ENCODE measurements at regions not wholly inside any gene's neighbourhood (a gene's known extent, or its start where the extent isn't known, plus 50 kb on each side); places are given as distances from the start of the nearest gene placed in this dataset.
"Not testable (repeated sequence)": the region's sequence is repeated elsewhere in the genome, so short reads cannot be mapped to it uniquely, and the experiment has no call there.

DNA sequence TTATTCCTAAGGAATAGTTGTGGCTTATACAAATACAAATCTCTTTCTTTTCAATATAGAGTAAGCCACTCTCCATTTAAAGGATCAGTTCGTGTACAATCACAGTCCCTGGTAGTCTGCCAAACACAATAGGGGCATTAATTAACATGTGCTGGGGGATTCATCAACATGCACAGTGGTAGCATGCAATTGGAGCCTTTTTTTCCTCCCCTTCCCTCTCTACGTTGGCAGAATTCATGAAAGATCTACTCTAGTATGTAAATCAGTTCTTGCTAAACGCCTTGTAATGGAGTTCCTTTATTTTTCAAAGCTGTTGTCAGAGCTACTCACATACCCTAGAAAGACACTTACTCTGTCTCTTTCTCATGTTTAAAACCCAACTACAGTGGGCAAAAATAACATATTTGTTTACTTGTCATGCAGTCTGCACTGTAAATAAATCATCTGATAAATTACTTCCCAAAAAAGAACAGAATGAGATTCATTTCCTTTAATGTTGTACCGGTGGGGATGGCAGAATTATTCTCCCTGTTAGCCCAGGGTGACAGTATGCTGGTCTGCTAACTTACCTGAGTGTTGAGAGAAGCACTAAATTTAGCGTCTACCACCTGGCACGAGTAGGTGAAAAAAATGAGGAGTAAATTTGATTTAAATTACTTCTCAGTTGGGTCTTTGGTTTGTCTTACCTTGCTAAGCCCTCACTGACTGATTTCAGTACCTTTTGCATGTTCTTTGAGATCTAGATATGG lies 341.5 kb upstream of the CCNH start:
- ATAC-seq, result no peak
- H3K4me3 Mint-ChIP-seq, result no peak overlapping the region
- H3K36me3 Mint-ChIP-seq, result no peaks in the 10 kb centered on the region
- H3K27ac Mint-ChIP-seq, result no peak overlapping the region
- H3K27me3 Mint-ChIP-seq, result no peaks in the 10 kb centered on the region
- no peaks in the 10 kb centered on the region for H3K4me1 Mint-ChIP-seq
- no peaks in the 10 kb centered on the region for H3K9me3 Mint-ChIP-seq

DNA sequence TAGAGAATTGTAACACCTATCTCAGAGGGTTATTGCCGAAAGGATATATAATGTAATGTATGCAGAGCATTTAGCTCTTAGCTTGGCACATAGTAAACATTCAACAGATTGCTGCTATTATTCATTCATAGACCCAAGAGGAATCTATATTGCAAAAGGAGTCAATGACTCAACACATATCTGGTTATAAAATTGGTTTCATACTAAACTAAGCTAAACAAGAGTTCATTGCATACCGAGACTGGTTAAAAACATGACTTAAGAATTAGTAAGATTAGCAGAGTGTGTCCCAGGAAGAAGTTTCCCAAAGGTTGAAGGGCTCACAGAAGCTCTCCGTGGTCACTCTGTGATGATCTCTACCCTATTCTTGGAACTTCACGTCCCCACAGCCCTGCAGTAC lies 339.6 kb upstream of the CCNH start:
- H3K9me3 Mint-ChIP-seq, result no peaks in the 10 kb centered on the region
- ATAC-seq, result no peak

GRCh38 chr5:87751824-87752223 lies 339.1 kb upstream of the CCNH start:
- Mint-ChIP-seq H3K27ac (no peak overlapping the region), H3K36me3 (no peaks in the 10 kb centered on the region), H3K4me3 (no peak overlapping the region), H3K9me3 (no peaks in the 10 kb centered on the region), H3K4me1 (no peaks in the 10 kb centered on the region), H3K27me3 (no peaks in the 10 kb centered on the region)
- ATAC-seq, result no peak

More for the DNA sequence above, 339.6 kb upstream of the CCNH start:
- H3K36me3 Mint-ChIP-seq, result no peaks in the 10 kb centered on the region
- H3K4me1 Mint-ChIP-seq, result no peaks in the 10 kb centered on the region
- no peak overlapping the region for H3K27ac Mint-ChIP-seq
- no peak overlapping the region for H3K4me3 Mint-ChIP-seq
- H3K27me3 Mint-ChIP-seq, result no peaks in the 10 kb centered on the region

GRCh38 chr5:87746891-87747377 lies 334.2 kb upstream of the CCNH start:
- H3K27me3 Mint-ChIP-seq, result no peaks in the 10 kb centered on the region

DNA sequence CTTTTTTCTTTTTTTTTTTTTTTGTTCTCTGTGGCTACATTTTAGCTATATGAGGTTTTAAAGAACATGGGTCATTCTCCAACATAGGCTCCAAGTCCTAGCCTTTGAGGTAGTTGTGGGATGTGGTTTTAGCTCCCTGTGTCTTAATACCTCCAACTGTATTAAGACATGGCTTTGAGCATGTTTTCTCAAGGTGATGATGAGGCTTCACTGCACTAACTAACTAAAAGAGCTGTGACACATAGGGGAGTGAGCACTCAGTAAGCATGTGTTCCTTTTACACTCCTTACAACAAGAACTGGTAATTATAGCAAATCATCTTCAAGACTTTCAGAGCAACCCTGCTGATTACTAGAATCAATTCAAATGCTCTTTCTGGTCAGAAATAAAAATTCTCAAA lies 333.6 kb upstream of the CCNH start:
- no peaks in the 10 kb centered on the region for H3K27me3 Mint-ChIP-seq
- no peaks in the 10 kb centered on the region for H3K4me1 Mint-ChIP-seq
- no peaks in the 10 kb centered on the region for H3K9me3 Mint-ChIP-seq
- ATAC-seq, result no peak
- no peaks in the 10 kb centered on the region for H3K36me3 Mint-ChIP-seq
- no peak overlapping the region for H3K27ac Mint-ChIP-seq
- H3K4me3 Mint-ChIP-seq, result no peak overlapping the region

More at GRCh38 chr5:87746891-87747377, 334.2 kb upstream of the CCNH start:
- Mint-ChIP-seq H3K9me3 (no peaks in the 10 kb centered on the region), H3K36me3 (no peaks in the 10 kb centered on the region), H3K4me3 (no peak overlapping the region), H3K4me1 (no peaks in the 10 kb centered on the region), H3K27ac (no peak overlapping the region)
- ATAC-seq, result no peak

DNA sequence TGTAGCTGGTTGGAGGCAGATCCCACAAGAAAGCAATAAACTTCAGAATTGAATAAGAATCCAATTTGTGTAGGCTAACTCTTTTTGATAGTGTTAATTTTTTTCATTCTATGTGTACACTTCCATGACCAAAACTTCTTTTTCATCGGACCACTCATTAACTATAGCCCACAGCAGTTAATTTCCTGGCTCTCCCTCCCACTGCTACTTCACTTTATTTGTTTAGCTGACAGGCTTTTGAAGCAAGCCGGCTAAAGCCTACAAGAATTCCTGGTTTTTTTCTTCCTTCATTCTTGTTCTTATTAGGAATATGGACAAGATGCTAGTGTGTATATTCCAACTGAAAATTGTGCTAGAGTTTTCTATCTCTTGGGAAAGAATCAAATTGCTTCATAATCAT lies 329.2 kb upstream of the CCNH start:
- Mint-ChIP-seq H3K27me3 (no peaks in the 10 kb centered on the region), H3K4me3 (no peak overlapping the region), H3K36me3 (no peaks in the 10 kb centered on the region), H3K9me3 (no peaks in the 10 kb centered on the region), H3K4me1 (no peaks in the 10 kb centered on the region), H3K27ac (no peak overlapping the region)
- ATAC-seq, result no peak

DNA sequence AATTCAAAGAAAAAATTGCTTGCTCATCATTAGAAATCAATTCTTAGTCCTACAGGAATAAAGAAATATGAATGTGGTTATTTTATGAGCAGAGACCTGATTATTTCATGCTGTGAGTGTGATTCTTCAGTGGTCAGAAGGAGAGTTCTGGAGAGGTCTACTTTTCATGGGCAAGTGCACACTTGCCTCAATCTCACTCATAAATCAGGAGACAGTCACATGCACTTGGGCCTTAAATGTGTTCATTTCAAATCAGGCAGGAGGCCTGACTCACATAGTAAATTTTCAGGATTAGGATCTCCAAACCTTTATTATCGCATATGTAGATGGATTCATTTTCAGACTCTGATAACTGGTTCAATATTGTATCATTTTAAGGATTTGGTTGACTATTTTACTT lies 323.2 kb upstream of the CCNH start:
- no peak for ATAC-seq
- Mint-ChIP-seq H3K4me3 (no peak overlapping the region), H3K9me3 (no peaks in the 10 kb centered on the region), H3K36me3 (no peaks in the 10 kb centered on the region), H3K4me1 (peaks cover 6% of the 10 kb centered on the region), H3K27me3 (no peaks in the 10 kb centered on the region), H3K27ac (no peak overlapping the region)

- Mint-ChIP-seq H3K27me3 (no peaks in the 10 kb centered on the region), H3K4me3 (no peak overlapping the region), H3K9me3 (no peaks in the 10 kb centered on the region), H3K36me3 (no peaks in the 10 kb centered on the region), H3K27ac (no peak overlapping the region), H3K4me1 (peaks cover 6% of the 10 kb centered on the region)
- ATAC-seq, result no peak
These were observed 321.2 kb upstream of the CCNH start for GRCh38 chr5:87733897-87734296.

DNA sequence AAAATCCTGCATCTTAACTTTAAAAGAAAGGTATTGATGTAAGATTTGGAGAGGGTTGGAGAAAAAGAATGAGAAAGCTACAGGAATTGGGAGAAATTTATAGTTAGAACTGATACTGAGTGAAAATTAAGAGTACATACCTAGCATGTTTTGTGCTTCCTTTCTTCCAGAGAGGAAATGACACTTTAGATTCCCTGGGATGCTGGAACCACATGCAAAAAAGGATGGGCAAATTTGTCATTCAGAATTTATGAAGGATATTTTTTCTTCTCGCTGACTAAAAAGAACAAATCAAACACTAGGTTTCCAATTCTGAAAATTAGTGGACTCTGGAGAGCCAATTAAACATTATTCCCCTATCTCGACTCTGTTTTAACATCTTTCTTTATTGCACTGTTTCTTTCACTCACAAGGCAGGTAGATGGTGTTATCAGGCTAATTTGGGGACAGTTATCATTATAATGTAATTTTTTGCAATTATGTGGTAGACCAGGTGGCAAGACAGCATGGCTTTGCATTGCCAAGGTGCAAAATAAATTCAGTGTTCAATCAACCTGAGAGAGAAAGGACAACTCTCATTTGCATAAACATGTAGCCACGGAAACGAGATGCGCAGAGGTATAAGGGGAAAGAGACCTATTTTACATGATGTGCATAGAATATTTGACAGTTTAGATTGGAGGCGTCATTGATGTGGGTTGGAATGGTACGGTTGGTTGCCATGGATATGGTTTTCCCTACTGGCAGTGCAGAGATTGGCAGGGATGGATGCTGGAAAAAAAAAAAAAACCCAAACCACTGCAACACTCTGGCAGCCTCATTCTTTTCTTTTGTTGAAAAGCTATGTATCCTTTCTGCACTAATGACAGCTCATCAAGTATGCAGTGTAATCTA lies 320.4 kb upstream of the CCNH start:
- H3K9me3 Mint-ChIP-seq, result no peaks in the 10 kb centered on the region
- H3K27me3 Mint-ChIP-seq, result no peaks in the 10 kb centered on the region
- ATAC-seq, result no peak
- no peaks in the 10 kb centered on the region for H3K36me3 Mint-ChIP-seq
- no peak overlapping the region for H3K27ac Mint-ChIP-seq
- H3K4me3 Mint-ChIP-seq, result no peak overlapping the region
- H3K4me1 Mint-ChIP-seq, result peaks cover 6% of the 10 kb centered on the region

- Mint-ChIP-seq H3K27ac (no peak overlapping the region), H3K4me3 (no peak overlapping the region), H3K36me3 (no peaks in the 10 kb centered on the region), H3K9me3 (no peaks in the 10 kb centered on the region), H3K4me1 (peaks cover 6% of the 10 kb centered on the region), H3K27me3 (no peaks in the 10 kb centered on the region)
- no peak for ATAC-seq
These were observed 317.1 kb upstream of the CCNH start for GRCh38 chr5:87729781-87730180.

GRCh38 chr5:87722286-87722685 lies 309.6 kb upstream of the CCNH start:
- Mint-ChIP-seq H3K4me3 (no peak overlapping the region), H3K36me3 (no peaks in the 10 kb centered on the region), H3K27me3 (no peaks in the 10 kb centered on the region), H3K9me3 (no peaks in the 10 kb centered on the region), H3K4me1 (no peaks in the 10 kb centered on the region), H3K27ac (no peak overlapping the region)
- no peak for ATAC-seq

GRCh38 chr5:87718224-87718925 lies 305.6 kb upstream of the CCNH start:
- not testable (repeated sequence) for H3K36me3 Mint-ChIP-seq, H3K9me3 Mint-ChIP-seq, H3K4me1 Mint-ChIP-seq, ATAC-seq, H3K4me3 Mint-ChIP-seq, H3K27me3 Mint-ChIP-seq, H3K27ac Mint-ChIP-seq

DNA sequence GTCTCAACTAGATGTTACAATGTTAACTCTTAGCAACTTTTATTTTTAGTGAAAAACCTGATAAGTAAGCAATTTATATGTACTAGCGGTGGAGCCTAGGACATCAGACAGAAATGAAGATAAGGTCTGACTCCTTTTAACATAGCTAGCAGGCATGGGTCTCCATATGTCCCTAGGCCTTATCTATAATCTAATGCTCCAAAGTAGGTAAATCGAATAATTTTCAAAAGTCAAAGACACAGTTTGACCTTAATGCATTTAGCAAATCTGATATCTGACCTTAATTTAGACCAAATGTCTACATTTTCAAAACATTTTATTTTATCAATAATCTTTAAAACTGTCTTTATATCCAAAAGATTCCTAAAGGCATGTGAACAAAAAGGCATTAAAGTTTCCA lies 305.0 kb upstream of the CCNH start:
- no peak overlapping the region for H3K4me3 Mint-ChIP-seq
- ATAC-seq, result no peak
- H3K27ac Mint-ChIP-seq, result no peak overlapping the region
- H3K4me1 Mint-ChIP-seq, result no peaks in the 10 kb centered on the region
- H3K36me3 Mint-ChIP-seq, result no peaks in the 10 kb centered on the region
- H3K27me3 Mint-ChIP-seq, result no peaks in the 10 kb centered on the region
- H3K9me3 Mint-ChIP-seq, result no peaks in the 10 kb centered on the region

DNA sequence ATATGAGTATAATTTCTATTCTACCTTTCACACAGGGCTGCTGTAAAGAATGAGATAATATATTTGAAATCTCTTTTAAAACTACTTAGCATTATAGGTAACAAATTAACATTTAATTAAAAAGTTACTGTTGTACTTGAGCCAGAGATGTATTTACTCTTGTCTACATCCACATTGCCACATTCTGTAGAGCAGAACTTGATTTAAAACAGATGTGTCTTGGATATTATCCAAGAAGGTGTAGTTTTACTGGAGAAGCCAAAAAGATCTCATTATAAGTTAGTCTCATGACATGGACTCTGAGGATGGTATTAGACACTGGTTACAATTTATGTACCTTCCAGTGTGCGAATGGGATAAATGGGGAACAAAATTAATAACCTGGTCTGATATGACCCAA lies 293.1 kb upstream of the CCNH start:
- Mint-ChIP-seq H3K4me1 (no peaks in the 10 kb centered on the region), H3K36me3 (no peaks in the 10 kb centered on the region), H3K27ac (no peak overlapping the region), H3K27me3 (no peaks in the 10 kb centered on the region), H3K4me3 (no peak overlapping the region), H3K9me3 (no peaks in the 10 kb centered on the region)
- ATAC-seq, result no peak

- peak; percentile 45 for ATAC-seq
- H3K4me3 Mint-ChIP-seq, result no peak overlapping the region
- H3K27me3 Mint-ChIP-seq, result no peaks in the 10 kb centered on the region
These were observed 274.2 kb upstream of the CCNH start for GRCh38 chr5:87686975-87687374.

More at GRCh38 chr5:87686975-87687374, 274.2 kb upstream of the CCNH start:
- Mint-ChIP-seq H3K36me3 (no peaks in the 10 kb centered on the region), H3K9me3 (peaks cover 6% of the 10 kb centered on the region), H3K4me1 (no peaks in the 10 kb centered on the region), H3K27ac (no peak overlapping the region)
